EH (cell line): ENCODE measurements at regions not wholly inside any gene's neighbourhood (a gene's known extent, or its start where the extent isn't known, plus 50 kb on each side); places are given as distances from the start of the nearest gene placed in this dataset.

Experiments used
- DNase-seq: peaks from one replicate; pipeline ENCODE4 v3.0.0-alpha.2; 2015; ENCODE audit warnings: low read depth

- no peak for DNase-seq
These were observed 601.9 kb downstream of the MRPL39 start for GRCh38 chr21:25005388-25005787.

DNA sequence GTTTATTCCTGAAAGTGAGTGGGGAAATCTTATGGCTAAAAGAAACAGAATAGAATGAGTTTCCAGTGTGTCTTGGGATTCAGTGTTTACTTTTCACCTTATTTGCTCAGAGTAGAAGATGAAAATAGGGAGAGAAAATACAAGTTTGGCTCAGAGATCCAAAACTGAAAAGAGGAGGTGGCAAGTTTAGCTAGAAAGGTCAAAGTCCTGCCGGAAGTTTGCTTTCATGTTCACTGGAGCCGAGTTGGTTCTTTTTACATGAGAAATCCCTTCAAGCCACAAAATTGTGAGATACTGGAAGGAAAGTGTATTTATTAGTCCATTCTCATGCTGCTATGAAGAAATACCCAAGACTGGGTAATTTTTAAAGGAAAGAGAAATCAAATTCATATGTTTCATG lies 604.6 kb downstream of the MRPL39 start:
- no peak for DNase-seq

- DNase-seq = no peak
These were observed 612.1 kb downstream of the MRPL39 start for GRCh38 chr21:24995216-24995615.

- DNase-seq = no peak
These were observed 612.6 kb downstream of the MRPL39 start for GRCh38 chr21:24994717-24995116.

- no peak for DNase-seq
These were observed 617.8 kb downstream of the MRPL39 start for GRCh38 chr21:24989516-24989915.

- no peak for DNase-seq
These were observed 618.3 kb downstream of the MRPL39 start for GRCh38 chr21:24988941-24989340.

DNA sequence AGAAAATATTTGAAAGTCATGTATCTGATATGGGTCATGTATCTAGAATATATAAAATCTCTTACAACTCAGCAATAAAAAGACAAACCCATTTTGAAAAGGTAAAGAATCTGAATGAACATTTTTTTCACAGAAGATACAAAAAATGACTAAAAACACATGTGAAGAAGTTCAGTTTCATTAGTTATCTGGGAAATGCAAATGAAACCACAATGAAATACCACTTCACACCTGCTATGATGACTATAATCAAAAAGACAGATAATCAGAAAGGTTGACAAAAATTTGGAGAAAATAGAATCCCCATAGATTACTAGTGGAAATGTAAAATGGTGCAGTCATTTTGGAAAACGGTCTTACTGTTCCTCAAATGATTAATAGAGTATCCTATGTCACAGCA lies 631.0 kb downstream of the MRPL39 start:
- DNase-seq = no peak

DNA sequence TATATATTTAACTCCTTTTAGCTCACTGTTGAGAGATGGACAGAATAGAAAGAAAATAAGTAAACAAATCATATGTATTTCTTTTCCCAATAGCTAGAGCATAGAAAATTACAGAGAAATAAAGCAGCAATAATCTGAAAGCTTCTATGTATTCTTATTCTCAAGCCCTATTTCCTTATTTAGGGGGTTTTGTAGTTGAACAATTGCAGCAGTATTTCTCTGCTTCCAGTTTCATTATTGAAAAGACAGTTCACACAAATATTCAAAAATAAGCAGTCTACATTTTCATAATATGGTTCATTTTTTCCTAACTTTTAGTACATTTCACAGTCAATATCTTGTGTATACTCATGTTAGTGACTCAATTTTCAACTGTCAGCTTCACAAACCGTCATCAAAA lies 638.2 kb downstream of the MRPL39 start:
- no peak for DNase-seq

GRCh38 chr21:24955275-24955961 lies 651.9 kb downstream of the MRPL39 start:
- DNase-seq = no peak

DNA sequence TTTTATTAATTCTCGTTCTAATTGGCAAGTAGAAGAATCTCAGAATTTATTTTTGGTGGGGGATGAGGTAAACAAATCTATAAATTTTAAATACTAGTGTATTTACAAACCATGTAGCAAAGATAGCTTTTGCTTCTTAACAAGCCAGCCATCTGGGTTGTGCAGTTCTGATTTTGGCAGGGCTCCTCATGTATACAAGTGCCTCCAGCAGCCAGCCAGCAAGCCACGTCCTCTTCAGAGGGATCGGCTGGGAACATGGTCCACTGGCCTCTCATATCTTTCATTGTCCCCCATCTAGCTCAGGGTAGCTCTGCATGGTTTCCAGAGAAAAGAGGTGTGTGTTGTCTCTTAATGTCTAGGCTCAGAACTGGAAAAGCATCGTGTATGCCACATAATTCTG lies 659.1 kb downstream of the MRPL39 start:
- DNase-seq = no peak

GRCh38 chr21:24945910-24946309 lies 661.4 kb downstream of the MRPL39 start:
- DNase-seq = no peak

DNA sequence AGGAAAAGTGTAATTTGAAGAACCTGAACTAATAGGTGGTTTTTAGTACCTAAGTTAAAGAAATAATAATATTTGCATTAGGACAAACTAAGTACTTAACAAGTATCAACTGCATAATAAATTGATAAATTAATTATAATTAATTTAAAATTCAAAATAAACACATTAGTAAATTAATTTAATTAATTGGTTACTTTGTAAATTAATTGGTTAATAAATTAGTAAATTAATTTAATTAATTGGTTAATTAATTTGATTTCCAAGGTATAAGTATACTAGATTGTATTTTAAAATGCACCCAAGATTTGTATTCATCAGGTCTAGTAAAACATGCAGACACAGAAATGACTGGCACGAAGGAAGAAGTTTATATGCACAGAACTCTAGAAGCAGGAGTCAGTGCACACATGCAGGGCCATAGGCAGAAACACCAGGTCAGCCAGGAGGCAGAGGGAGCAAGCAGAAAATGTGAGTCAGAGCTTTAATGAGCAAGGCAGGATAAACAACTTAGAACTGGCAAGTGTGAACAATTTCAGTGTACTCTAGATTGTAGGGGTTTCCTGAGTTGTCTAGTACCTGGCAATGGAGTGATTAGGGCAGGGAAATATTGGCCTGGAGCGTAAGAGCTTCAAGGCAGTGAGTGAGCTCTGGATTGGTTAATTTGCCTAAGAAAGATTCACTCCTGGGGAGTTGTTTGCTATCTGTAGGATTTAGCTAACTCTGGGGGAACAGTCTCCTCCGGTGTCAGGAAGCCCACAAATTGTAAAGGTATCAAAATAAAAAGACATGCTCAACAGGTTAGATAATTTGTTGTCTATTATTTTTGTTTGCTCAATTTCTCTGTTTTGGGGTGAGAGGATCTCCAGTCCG lies 665.7 kb downstream of the MRPL39 start:
- DNase-seq = no peak

DNA sequence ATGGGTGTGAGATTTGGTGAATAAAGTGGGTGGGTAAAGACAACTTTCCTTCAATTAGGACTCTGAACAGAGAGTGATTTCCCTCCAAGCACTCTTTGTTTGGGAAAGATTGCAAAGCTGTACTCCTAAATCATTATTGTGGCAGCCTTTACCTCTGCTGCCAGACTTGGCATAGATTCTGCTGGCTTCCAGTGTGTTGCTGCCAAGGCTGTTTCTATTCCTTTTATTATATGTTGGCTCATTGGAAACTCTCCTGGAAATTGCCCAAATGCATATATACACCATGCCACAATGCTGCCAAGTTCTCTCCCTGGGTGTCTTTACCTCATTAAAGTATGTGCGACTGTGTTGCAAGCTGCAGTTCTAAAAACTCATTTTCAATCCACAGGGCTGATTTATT lies 668.0 kb downstream of the MRPL39 start:
- DNase-seq = no peak

DNA sequence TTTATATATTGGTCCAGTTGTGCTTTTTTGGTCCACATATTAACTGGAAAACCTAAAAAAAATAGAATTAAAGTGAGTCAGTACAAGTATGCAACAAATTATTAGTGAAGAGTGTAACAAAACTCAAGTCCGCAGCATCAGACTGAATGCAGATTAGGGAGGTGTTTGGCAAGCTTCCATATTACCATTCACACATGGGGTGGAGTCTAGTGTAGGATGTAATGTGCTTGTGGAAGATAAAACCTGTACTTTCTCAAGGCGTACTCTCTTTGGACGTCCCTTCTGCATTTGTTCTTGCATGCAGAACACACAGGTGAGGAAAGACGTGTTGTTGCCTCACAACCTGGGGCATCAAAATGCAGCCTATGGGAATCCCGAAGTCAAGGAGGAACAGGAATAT lies 668.7 kb downstream of the MRPL39 start:
- DNase-seq = no peak

DNA sequence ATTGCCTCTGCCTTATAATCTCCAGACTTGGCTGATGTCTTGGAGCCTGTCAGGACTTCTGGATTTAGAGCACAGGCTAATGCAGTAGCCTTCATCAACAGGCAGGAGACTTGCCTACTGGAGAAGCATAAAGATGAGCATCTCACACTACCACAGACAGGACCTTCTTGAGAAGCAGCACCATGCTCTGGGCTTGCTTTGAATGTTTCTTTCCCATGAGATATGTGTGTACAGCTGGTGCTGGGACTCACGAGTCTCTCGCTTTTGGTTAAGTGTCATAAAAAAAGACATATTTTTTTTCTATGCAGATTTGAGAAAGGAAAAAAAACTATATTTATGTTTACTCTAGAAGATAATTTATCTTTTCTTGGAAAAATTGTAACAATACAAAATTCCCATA lies 671.3 kb downstream of the MRPL39 start:
- DNase-seq = no peak

- no peak for DNase-seq
These were observed 696.7 kb downstream of the MRPL39 start for GRCh38 chr21:24910591-24910990.

GRCh38 chr21:24903994-24904635 lies 703.2 kb downstream of the MRPL39 start:
- DNase-seq = no peak

GRCh38 chr21:24899138-24899537 lies 708.1 kb downstream of the MRPL39 start:
- DNase-seq = no peak

- DNase-seq = no peak
These were observed 709.4 kb downstream of the MRPL39 start for GRCh38 chr21:24897883-24898282.

DNA sequence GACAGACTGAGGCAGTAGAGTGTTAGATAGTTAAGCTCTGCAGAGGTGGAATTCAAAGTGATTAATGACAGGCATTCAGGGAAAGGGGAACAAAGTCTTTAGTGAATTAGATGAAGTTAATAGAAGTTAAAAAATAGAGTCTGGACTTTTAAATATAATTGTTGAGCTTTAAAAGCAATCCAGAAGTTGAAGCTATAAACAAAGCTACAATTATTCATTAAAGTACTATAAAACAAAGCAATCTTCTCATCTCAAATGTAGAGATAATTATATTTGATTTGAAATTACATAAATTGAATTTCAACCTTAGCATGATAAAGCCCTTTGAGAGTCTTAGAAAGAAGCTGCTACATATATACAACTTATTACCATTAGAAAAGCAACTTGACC lies 710.6 kb downstream of the MRPL39 start:
- DNase-seq = no peak

- peak; percentile 0 for DNase-seq
These were observed 711.2 kb downstream of the MRPL39 start for GRCh38 chr21:24895885-24896734.

- no peak for DNase-seq
These were observed 713.0 kb downstream of the MRPL39 start for GRCh38 chr21:24894324-24894723.
